NT2/D1 (cell line): ENCODE measurements at regions not wholly inside any gene's neighbourhood (a gene's known extent, or its start where the extent isn't known, plus 50 kb on each side); places are given as distances from the start of the nearest gene placed in this dataset.

Source experiments
- YY1 ChIP-seq: IDR thresholded peaks from 2 replicates; pipeline ENCODE4 v1.6.1; 2011; ENCODE audit not compliant: insufficient read length, insufficient read depth
- ZNF274 ChIP-seq: IDR thresholded peaks from 2 replicates; pipeline ENCODE4 v1.6.1; 2011; ENCODE audit warnings: mild to moderate bottlenecking, low read depth, low read length

- TF ChIP-seq ZNF274 (no peak), YY1 (no peak)
Measured at GRCh38 chr17:77645072-77646045, 313.1 kb upstream of the TNRC6C start.
